CD4-positive, alpha-beta T cell (primary cell): ENCODE measurements at regions not wholly inside any gene's neighbourhood (a gene's known extent, or its start where the extent isn't known, plus 50 kb on each side); places are given as distances from the start of the nearest gene placed in this dataset.

Experiments
- ATAC-seq: fragments of 200-7000 bp; cut with Tn5 transposase; one replicate; pipeline ENCODE4 v1.10.0; 2022; ENCODE audit warnings: mild to moderate bottlenecking; ENCODE audit not compliant: poor library complexity
- CTCF ChIA-PET: fragments of 350-600 bp; sonication (Branson Sonifier 250); formaldehyde crosslinking; loops from one replicate; lab custom pipeline; 2021; ENCODE audit warnings: antibody characterized with exemption, inconsistent platforms; lab: Charles Lee
- POLR2A ChIA-PET: fragments of 350-600 bp; sonication (Branson Sonifier 250); formaldehyde crosslinking; loops from one replicate; lab custom pipeline; 2021; ENCODE audit warnings: antibody characterized with exemption, inconsistent platforms; lab: Charles Lee
- DNase-seq, 14 experiments: peaks; one replicate each; pipeline ENCODE4 v3.0.0-alpha.2; 2013 to 2020; ENCODE audit warnings: mixed read lengths in 2 of 14
- H3K27ac ChIP-seq, 2 donors: one replicate each; pipeline versions ENCODE4 v1.5.1 to v1.7.0; 2013; ENCODE audit warnings: low read length in 2 of 2, low read depth in 1 of 2, mild to moderate bottlenecking in 1 of 2
- H3K27me3 ChIP-seq, 2 experiments: 1 replicate in 1 of 2; 2 replicates in 1 of 2; pipeline versions ENCODE4 v1.6.1 to v1.7.0; 2013; ENCODE audit warnings: low read length in 2 of 2, control low read depth in 1 of 2, mild to moderate bottlenecking in 1 of 2, moderate library complexity in 1 of 2; ENCODE audit not compliant: insufficient read depth in 2 of 2, control insufficient read depth in 1 of 2
- H3K36me3 ChIP-seq: one replicate; pipeline ENCODE4 v1.6.1; 2013; ENCODE audit warnings: low read length, control low read depth; ENCODE audit not compliant: insufficient read depth
- H3K4me1 ChIP-seq: one replicate; pipeline ENCODE4 v1.6.1; 2013; ENCODE audit warnings: low read length, control low read depth; ENCODE audit not compliant: insufficient read depth
- H3K4me3 ChIP-seq: one replicate; pipeline ENCODE4 v1.5.1; 2013; ENCODE audit warnings: mild to moderate bottlenecking, low read length, moderate library complexity
- H3K9me3 ChIP-seq, 2 experiments: 1 replicate in 1 of 2; 2 replicates in 1 of 2; pipeline versions ENCODE4 v1.6.1 to v1.7.0; 2013; ENCODE audit warnings: low read length in 2 of 2, mild to moderate bottlenecking in 2 of 2, control low read depth in 1 of 2, moderate library complexity in 1 of 2; ENCODE audit not compliant: control insufficient read depth in 1 of 2, insufficient read depth in 1 of 2
- H3K27ac Mint-ChIP-seq: one replicate; pipeline ENCODE4 v1.8.0; 2020; ENCODE audit warnings: mixed read lengths
- H3K27me3 Mint-ChIP-seq: one replicate; pipeline ENCODE4 v1.8.0; 2021; ENCODE audit warnings: mixed read lengths
- H3K36me3 Mint-ChIP-seq: one replicate; pipeline ENCODE4 v1.8.0; 2021; ENCODE audit warnings: low read depth, mixed read lengths
- H3K4me1 Mint-ChIP-seq: one replicate; pipeline ENCODE4 v1.8.0; 2021; ENCODE audit warnings: low read depth, mixed read lengths
- H3K4me3 Mint-ChIP-seq: one replicate; pipeline ENCODE4 v1.8.0; 2020; ENCODE audit warnings: mild to moderate bottlenecking, mixed read lengths
- H3K9me3 Mint-ChIP-seq: one replicate; pipeline ENCODE4 v1.8.0; 2020; ENCODE audit warnings: mixed read lengths
- intact Hi-C, 2 experiments: fragments of 100-400 bp; cut with DNase I in 1 of 2; cut with micrococcal nuclease in 1 of 2; formaldehyde crosslinking; loops; one replicate each; pipeline versions ENCODE4 v1.15.1 to v1.9.0; 2023 to 2025; cut with DNase I, micrococcal nuclease
- TF ChIP-seq, protein P1 (sequence below): fragments of 200-600 bp; IDR thresholded peaks from one replicate; pipeline ENCODE4 v1.8.0; 2022; ENCODE audit warnings: antibody characterized with exemption, mild to moderate bottlenecking

DNA sequence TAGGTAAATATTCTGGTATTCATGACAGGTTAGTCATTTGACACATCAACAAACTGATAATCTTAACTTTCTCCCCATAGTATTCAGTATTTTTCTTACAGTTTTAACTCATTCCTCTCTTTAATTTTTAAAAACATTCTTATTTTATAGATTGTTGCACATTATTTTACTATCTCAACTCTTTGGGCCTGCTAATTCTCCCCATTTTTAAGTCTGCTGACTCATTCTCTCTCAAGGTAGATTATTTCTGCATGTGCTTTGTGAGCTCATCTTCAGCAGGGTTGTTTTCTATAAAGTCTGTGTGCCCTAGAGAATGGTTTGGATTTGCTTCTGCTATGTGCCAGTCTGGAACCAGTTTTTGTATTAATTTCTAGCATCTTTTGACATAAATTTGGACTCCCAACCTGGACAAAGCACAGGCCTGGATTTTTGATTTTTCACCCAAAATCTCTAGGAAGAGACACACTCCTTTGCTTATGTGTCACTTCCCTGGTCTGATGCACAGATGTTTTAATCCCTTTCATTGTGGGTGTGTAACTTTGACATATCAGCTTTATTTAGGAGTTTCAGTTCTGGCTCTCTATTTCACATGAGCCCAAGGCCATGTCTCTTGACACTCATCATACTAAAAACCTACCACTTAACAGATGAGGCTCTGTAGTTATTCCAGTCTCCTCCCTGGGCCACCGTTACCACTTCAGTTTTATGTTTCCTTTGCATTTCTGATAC is 194.3 kb upstream of the PGRMC2 start:
- ChIA-PET CTCF (no interaction called here), POLR2A (no interaction called here)
- Mint-ChIP-seq H3K4me1 (no peaks in the 10 kb centered on the region), H3K4me3 (no peak overlapping the region), H3K27me3 (peaks cover 5% of the 10 kb centered on the region), H3K9me3 (peaks cover 2% of the 10 kb centered on the region), H3K27ac (no peak overlapping the region), H3K36me3 (no peaks in the 10 kb centered on the region)
- intact Hi-C loops: no loop called here
- Histone ChIP-seq H3K4me3 (no peak overlapping the region), H3K27me3 (no peaks in the 10 kb centered on the region), H3K36me3 (no peaks in the 10 kb centered on the region), H3K9me3 (no peaks in the 10 kb centered on the region), H3K4me1 (no peaks in the 10 kb centered on the region), H3K27ac (no peak overlapping the region)
- ATAC-seq (no peak), DNase-seq (no peak)
- TF ChIP-seq, protein P1, sequence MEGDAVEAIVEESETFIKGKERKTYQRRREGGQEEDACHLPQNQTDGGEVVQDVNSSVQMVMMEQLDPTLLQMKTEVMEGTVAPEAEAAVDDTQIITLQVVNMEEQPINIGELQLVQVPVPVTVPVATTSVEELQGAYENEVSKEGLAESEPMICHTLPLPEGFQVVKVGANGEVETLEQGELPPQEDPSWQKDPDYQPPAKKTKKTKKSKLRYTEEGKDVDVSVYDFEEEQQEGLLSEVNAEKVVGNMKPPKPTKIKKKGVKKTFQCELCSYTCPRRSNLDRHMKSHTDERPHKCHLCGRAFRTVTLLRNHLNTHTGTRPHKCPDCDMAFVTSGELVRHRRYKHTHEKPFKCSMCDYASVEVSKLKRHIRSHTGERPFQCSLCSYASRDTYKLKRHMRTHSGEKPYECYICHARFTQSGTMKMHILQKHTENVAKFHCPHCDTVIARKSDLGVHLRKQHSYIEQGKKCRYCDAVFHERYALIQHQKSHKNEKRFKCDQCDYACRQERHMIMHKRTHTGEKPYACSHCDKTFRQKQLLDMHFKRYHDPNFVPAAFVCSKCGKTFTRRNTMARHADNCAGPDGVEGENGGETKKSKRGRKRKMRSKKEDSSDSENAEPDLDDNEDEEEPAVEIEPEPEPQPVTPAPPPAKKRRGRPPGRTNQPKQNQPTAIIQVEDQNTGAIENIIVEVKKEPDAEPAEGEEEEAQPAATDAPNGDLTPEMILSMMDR: no peak

DNA sequence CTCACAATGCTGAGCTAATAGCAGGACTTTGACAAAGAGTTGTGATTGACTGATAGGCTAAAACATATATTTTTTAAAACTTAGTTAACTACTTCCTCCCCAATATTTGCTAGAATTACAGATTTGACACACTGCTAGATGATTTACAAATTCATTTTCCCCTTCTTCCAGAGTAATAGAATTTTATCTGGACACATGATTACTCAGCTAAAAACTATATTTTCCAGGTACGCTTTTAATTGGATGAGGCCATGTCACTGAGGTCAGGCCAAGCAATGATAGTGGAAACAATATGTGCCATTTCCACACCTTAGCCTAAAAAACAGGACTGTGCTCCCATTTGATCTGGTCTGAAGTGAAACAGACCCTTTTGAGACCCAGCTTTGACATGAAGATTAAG is 193.3 kb upstream of the PGRMC2 start:
- H3K4me3 Mint-ChIP-seq: no peak overlapping the region
- Histone ChIP-seq H3K36me3 (no peaks in the 10 kb centered on the region), H3K27me3 (no peaks in the 10 kb centered on the region), H3K4me3 (no peak overlapping the region), H3K9me3 (no peaks in the 10 kb centered on the region), H3K27ac (no peak overlapping the region), H3K4me1 (no peaks in the 10 kb centered on the region)
- H3K27me3 Mint-ChIP-seq: peaks cover 5% of the 10 kb centered on the region
- no peaks in the 10 kb centered on the region for H3K4me1 Mint-ChIP-seq
- H3K9me3 Mint-ChIP-seq: peaks cover 2% of the 10 kb centered on the region
- TF ChIP-seq, protein P1: no peak
- DNase-seq (no peak), ATAC-seq (no peak)
- no peaks in the 10 kb centered on the region for H3K36me3 Mint-ChIP-seq
- intact Hi-C loops: no loop called here
- ChIA-PET CTCF (no interaction called here), POLR2A (no interaction called here)
- H3K27ac Mint-ChIP-seq: no peak overlapping the region

DNA sequence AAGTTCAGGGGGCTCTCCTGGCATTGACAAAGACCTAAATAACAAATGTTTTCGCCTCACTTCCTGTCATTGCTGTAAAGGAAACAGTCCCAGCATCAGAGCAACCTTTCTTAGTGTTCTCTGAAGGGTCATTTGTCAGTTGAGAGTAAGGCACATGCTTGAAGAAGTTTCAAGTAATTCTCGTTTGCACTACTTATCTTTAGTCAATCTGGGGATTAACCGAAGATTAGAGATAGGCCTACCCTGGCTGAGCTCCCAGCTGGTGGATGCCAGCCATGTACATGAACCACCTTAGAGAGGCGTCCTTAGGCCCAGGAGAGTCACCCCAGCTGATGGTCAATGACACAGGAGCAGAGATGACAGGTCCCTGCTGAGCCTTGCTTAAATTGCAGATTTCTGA is 189.9 kb upstream of the PGRMC2 start:
- ATAC-seq (no peak), DNase-seq (no peak)
- Mint-ChIP-seq H3K27ac (no peak overlapping the region), H3K4me3 (no peak overlapping the region), H3K9me3 (no peaks in the 10 kb centered on the region), H3K27me3 (no peaks in the 10 kb centered on the region), H3K4me1 (no peaks in the 10 kb centered on the region), H3K36me3 (no peaks in the 10 kb centered on the region)
- intact Hi-C loops: no loop called here
- no peaks in the 10 kb centered on the region for H3K36me3 ChIP-seq
- H3K4me3 ChIP-seq: no peak overlapping the region
- H3K4me1 ChIP-seq: no peaks in the 10 kb centered on the region
- ChIA-PET CTCF (no interaction called here), POLR2A (no interaction called here)
- no peaks in the 10 kb centered on the region for H3K9me3 ChIP-seq
- no peak overlapping the region for H3K27ac ChIP-seq
- H3K27me3 ChIP-seq: no peaks in the 10 kb centered on the region
- TF ChIP-seq, protein P1: no peak
